Aorta (tissue), 5 donors: ENCODE measurements at regions not wholly inside any gene's neighbourhood (a gene's known extent, or its start where the extent isn't known, plus 50 kb on each side); places are given as distances from the start of the nearest gene placed in this dataset.

ENCODE experiments used
- ATAC-seq: fragments of 200-7000 bp; cut with Tn5 transposase; one replicate; pipeline ENCODE4 v1.9.1; 2022; ENCODE audit warnings: moderate library complexity; ENCODE audit not compliant: low FRiP score
- DNase-seq, 2 donors: peaks; one replicate each; pipeline ENCODE4 v3.0.0-alpha.2; 2020
- H3K27ac ChIP-seq, 2 donors: one replicate each; pipeline ENCODE4 v1.5.1; 2013; ENCODE audit warnings: low read length in 2 of 2, mild to moderate bottlenecking in 2 of 2, moderate library complexity in 2 of 2, control low read depth in 1 of 2, inconsistent platforms in 1 of 2, low read depth in 1 of 2
- H3K27me3 ChIP-seq, 2 donors: one replicate each; pipeline ENCODE4 v1.6.1; 2013; ENCODE audit warnings: control low read depth in 1 of 2, low read length in 1 of 2, mild to moderate bottlenecking in 1 of 2, moderate library complexity in 1 of 2; ENCODE audit not compliant: insufficient read depth in 2 of 2, control insufficient read depth in 1 of 2
- H3K36me3 ChIP-seq, 2 donors: one replicate each; pipeline ENCODE4 v1.6.1; 2013; ENCODE audit warnings: control low read depth in 1 of 2, low read length in 1 of 2, mild to moderate bottlenecking in 1 of 2; ENCODE audit not compliant: insufficient read depth in 2 of 2, control insufficient read depth in 1 of 2
- H3K4me1 ChIP-seq, 2 donors: one replicate each; pipeline ENCODE4 v1.6.1; 2013; ENCODE audit warnings: low read length in 2 of 2, control low read depth in 1 of 2, mild to moderate bottlenecking in 1 of 2, moderate library complexity in 1 of 2; ENCODE audit not compliant: insufficient read depth in 2 of 2, control insufficient read depth in 1 of 2
- H3K4me3 ChIP-seq, 2 donors: one replicate each; pipeline ENCODE4 v1.5.1; 2013; ENCODE audit warnings: low read length in 2 of 2, control low read depth in 1 of 2, mild to moderate bottlenecking in 1 of 2
- H3K9me3 ChIP-seq: one replicate; pipeline ENCODE4 v1.6.1; 2013; ENCODE audit warnings: mild to moderate bottlenecking, low read length; ENCODE audit not compliant: control insufficient read depth
- WGBS, 2 donors: extraction: QIAGEN DNeasy Blood & Tissue Kit; methylation state at CpG; one replicate each; pipeline ENCODE4 v1.1.7; 2013; 5-methylcytosine and 5-hydroxymethylcytosine counted together
- intact Hi-C, 2 donors: fragments of 100-400 bp; cut with DNase I; formaldehyde crosslinking; loops; one replicate each; pipeline versions ENCODE4 v1.14.2 to v1.15.0; 2022
- donor health status: healthy with polysubstance abuse.
- donor health status: Bipolar disorder and iron deficiency.
- donor health status: DM: no; HTN: no; CAD: no.
- donor health status: DM: no; HTN: no; CAD: no.
- donor health status: DM: yes; HTN: yes; CAD: no.

- peaks cover 0 to 2% of the 10 kb centered on the region in 2 donors for H3K27me3 ChIP-seq
- ATAC-seq, result no peak
- WGBS, 2 donors, result 92 to 100% methylated on average over 1 of the region's 1 CpG
- H3K27ac ChIP-seq, result no peak overlapping the region
- H3K4me1 ChIP-seq, result no peaks in the 10 kb centered on the region
- DNase-seq, result no peak
- intact Hi-C loops, result no loop called here
- no peaks in the 10 kb centered on the region for H3K36me3 ChIP-seq
- no peaks in the 10 kb centered on the region for H3K9me3 ChIP-seq
- no peak overlapping the region for H3K4me3 ChIP-seq
Measured at GRCh38 chr4:24202579-24202978, 312.7 kb upstream of the PPARGC1A start.

DNA sequence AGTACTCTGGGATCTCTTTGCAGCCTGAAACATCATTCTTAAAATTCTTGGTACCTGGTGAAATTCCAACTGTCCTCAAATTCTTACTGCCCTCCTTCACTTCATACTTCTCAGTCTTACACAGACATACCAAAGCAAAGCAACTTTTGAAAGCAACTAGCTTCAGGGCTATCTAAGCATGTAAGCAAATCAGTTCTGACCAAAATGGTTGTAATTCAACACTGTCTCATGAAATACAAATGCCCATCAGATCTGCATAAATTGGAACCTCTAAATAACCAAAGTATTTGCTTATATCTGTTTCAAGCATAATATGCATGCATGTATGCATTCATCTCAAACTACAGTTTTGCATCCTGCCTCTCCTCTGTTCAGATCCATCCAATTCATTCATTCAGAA lies 308.1 kb upstream of the PPARGC1A start:
- H3K4me1 ChIP-seq, result no peaks in the 10 kb centered on the region
- no peaks in the 10 kb centered on the region for H3K9me3 ChIP-seq
- ATAC-seq (no peak), DNase-seq (no peak)
- intact Hi-C loops, result no loop called here
- no peak overlapping the region for H3K4me3 ChIP-seq
- no peak overlapping the region for H3K27ac ChIP-seq
- H3K27me3 ChIP-seq, result no peaks in the 10 kb centered on the region
- no peaks in the 10 kb centered on the region for H3K36me3 ChIP-seq

DNA sequence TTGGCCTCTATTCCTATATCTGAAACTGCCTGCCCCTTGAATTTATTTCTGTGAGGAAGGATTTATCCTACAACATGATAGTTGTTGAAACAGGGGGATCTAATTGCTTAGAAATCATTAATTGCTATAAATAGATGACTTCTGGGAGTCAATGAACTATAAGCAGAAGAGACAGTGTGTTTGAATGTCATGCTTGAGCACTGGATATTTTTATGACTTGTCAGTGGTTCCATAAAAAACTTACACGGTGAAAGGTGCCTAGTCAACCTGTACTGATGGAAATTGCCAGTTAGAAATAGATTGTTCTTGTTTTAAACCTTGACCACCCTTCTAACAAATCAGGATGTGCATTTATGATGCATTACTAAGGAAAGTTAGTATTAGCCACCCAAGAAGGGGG lies 306.9 kb upstream of the PPARGC1A start:
- Histone ChIP-seq H3K9me3 (no peaks in the 10 kb centered on the region), H3K27ac (no peak overlapping the region), H3K4me1 (no peaks in the 10 kb centered on the region), H3K36me3 (no peaks in the 10 kb centered on the region), H3K27me3 (no peaks in the 10 kb centered on the region), H3K4me3 (no peak overlapping the region)
- no peak for ATAC-seq
- 80 to 100% methylated on average over 1 of the region's 1 CpG for WGBS, 2 donors
- intact Hi-C loops, result no loop called here
- DNase-seq, result no peak

DNA sequence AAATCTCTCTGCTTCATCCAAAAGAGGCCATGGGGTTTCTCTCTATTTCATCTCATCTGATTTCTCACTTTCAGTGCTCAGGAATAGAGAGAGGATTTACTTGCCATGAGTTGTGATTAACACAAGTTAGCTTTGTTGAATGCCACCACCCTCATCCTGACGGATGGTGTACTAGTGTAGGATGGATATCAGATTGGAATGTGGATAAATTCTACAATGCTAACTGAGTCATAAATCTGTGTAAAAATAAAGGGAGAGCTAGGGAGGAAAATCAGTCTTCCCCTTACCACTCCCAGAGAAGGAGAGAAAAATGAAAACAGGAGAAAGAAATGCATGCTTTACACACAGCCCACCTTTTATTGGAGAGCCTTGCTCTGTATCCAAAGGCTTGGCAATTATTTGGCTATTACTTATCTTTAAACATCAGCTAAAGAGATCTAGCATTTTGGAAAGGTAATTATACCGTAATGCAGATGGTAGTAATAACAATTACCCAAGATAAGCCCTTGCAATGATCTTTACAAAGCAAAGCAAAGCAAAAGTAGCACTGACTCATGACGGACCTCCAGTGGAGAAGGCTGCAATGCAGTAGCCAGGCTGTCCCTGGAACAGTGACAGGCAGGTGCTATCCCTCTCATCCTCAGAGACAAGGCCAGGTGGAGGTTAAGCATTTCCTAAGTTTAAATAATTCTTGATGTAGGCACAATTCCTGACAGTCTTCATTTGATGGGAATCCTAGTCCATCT lies 306.3 kb upstream of the PPARGC1A start:
- no peaks in the 10 kb centered on the region for H3K9me3 ChIP-seq
- DNase-seq (no peak), ATAC-seq (no peak)
- H3K4me1 ChIP-seq, result no peaks in the 10 kb centered on the region
- H3K36me3 ChIP-seq, result no peaks in the 10 kb centered on the region
- H3K27me3 ChIP-seq, result no peaks in the 10 kb centered on the region
- no peak overlapping the region for H3K4me3 ChIP-seq
- no peak overlapping the region for H3K27ac ChIP-seq
- intact Hi-C loops, result no loop called here
- 87 to 88% methylated on average over 3 of the region's 3 CpGs for WGBS, 2 donors

- Histone ChIP-seq H3K4me3 (no peak overlapping the region), H3K4me1 (no peaks in the 10 kb centered on the region), H3K9me3 (no peaks in the 10 kb centered on the region), H3K27ac (no peak overlapping the region), H3K27me3 (no peaks in the 10 kb centered on the region), H3K36me3 (no peaks in the 10 kb centered on the region)
- ATAC-seq (no peak), DNase-seq (no peak)
- WGBS, 2 donors, result 51 to 66% methylated on average over 6 of the region's 6 CpGs
- intact Hi-C loops, result no loop called here
Measured at GRCh38 chr4:24192018-24192641, 302.3 kb upstream of the PPARGC1A start.

DNA sequence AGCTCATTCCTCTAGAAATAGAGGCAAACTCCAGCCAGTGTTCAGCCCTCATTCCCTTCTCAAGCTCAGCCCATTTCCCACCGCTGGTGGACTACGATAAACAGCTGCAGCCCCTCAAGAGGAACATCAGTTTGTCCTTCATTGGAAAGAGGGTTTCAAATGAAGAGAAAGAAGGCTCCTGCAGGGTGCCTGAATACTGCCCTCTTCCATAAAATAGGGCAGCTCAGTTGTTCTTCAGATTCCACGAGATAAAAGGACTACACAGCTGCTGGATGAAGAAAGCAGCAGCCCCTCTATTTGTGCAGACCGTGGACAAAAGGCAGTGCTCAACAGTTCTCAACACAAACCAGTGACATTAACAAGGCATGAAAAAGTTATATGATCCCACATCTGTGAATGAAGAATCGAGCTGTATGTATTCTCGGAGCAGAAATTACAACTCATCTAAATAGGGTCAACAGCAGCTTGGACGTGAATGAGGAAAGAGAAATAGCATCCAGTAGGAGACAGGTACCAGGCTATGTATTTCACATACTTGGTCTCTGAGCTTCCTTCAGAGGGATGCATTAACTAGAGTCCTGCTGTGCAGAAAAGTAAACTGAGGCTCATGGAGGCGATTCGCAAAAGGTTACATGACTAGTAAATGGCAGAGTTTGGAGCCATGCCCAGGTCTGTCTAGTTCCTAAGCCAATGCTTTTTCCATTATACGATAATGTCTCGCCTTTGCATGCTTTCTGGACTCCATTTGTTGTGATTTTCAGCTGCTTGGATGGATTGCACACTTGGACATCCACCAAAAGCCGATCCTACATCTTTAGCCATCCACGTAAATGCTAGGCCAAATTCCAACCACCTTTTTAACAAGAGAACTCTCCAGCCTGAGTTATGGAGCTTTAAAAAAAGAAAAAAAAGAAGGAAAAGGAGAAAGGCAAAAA lies 301.2 kb upstream of the PPARGC1A start:
- intact Hi-C loops, result no loop called here
- no peaks in the 10 kb centered on the region for H3K4me1 ChIP-seq
- WGBS, 2 donors, result 27 to 30% methylated on average over 13 of the region's 13 CpGs
- no peaks in the 10 kb centered on the region for H3K9me3 ChIP-seq
- no peak overlapping the region for H3K27ac ChIP-seq
- H3K36me3 ChIP-seq, result no peaks in the 10 kb centered on the region
- H3K4me3 ChIP-seq, result no peak overlapping the region
- no peak for DNase-seq
- no peaks in the 10 kb centered on the region for H3K27me3 ChIP-seq
- ATAC-seq, result no peak

DNA sequence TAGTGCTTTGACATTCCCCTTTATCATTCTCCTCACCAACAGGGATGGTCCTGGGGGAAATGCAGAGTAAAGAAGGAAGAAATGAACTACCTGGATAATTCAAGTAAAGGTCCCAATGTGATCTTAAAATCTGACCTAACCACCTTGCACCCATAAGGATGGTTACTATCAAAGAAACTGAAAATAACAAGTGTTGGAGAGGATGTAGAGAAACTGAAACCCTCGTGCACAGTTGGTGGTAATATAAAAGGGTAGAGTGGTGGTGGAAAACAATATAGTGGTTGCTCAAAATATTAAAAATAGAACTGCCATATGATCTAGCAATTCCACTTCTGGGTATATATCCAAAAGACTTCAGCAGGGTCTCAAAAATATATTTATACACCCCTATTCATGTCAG lies 298.6 kb upstream of the PPARGC1A start:
- no peak for DNase-seq
- no peak overlapping the region for H3K4me3 ChIP-seq
- ATAC-seq, result no peak
- H3K9me3 ChIP-seq, result no peaks in the 10 kb centered on the region
- intact Hi-C loops, result no loop called here
- H3K36me3 ChIP-seq, result no peaks in the 10 kb centered on the region
- no peaks in the 10 kb centered on the region for H3K4me1 ChIP-seq
- 78 to 85% methylated on average over 1 of the region's 1 CpG for WGBS, 2 donors
- no peak overlapping the region for H3K27ac ChIP-seq
- H3K27me3 ChIP-seq, result no peaks in the 10 kb centered on the region

DNA sequence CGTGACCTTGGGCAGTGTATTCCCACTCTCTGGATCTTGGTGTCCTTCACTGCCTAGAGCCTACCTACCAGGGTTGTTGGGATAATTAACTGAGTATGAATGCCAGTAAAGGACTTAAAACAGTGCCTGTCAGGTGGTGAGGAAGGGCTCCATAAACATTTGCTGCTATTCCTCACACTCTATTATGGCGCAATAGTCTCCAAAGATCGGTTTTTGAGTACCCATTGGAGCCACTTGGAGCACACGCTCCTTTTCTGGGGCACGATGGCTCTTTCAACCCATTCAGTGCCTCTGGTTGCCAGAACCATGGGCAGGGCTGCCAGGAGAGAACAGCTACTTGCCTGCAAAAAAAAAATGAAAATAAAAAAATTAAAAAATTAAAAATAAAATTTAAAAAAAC lies 296.6 kb upstream of the PPARGC1A start:
- no peak for ATAC-seq

More for the DNA sequence above, 296.6 kb upstream of the PPARGC1A start:
- no peak overlapping the region for H3K27ac ChIP-seq
- intact Hi-C loops, result no loop called here
- H3K9me3 ChIP-seq, result no peaks in the 10 kb centered on the region
- no peaks in the 10 kb centered on the region for H3K36me3 ChIP-seq
- H3K27me3 ChIP-seq, result no peaks in the 10 kb centered on the region
- H3K4me3 ChIP-seq, result no peak overlapping the region
- DNase-seq, result no peak
- H3K4me1 ChIP-seq, result no peaks in the 10 kb centered on the region
- 94 to 95% methylated on average over 5 of the region's 5 CpGs for WGBS, 2 donors
